ENCODE measurements at regions not wholly inside any gene's neighbourhood (a gene's known extent, or its start where the extent isn't known, plus 50 kb on each side); places are given as distances from the start of the nearest gene placed in this dataset.

DNA sequence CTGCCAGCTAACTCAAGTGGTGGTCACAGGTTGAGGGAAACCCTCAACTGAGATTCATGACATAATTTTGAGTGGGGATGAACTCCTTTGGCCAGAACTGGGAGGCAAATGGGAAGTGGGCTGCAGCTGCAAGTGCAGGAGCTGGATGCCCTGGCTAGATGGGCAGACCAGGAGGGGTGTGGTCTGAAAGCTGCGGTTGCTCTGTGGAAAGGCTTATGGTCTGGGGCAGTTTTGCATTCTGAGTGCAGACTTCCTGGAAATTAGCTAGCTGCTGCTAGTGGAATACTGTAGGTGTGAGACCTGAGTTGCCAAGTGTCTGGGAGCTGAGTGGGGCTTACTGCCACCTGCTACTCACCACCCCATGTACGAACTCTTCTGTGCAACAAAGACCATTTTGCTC lies 52.1 kb upstream of the NAP1L2 start:
- DNase-seq: no peak
- POLR2A ChIA-PET: no interaction called here
- CTCF ChIA-PET: no interaction called here
- Mint-ChIP-seq H3K4me3 (no peak overlapping the region), H3K9me3 (no peaks in the 10 kb centered on the region), H3K27me3 (no peaks in the 10 kb centered on the region), H3K27ac (no peak overlapping the region), H3K36me3 (ENCODE audit: low read depth) (no peaks in the 10 kb centered on the region), H3K4me1 (no peaks in the 10 kb centered on the region)
- ATAC-seq (ENCODE audit: low read depth): no peak
- intact Hi-C loops (cut with micrococcal nuclease): no loop called here
- TF ChIP-seq, protein P1, sequence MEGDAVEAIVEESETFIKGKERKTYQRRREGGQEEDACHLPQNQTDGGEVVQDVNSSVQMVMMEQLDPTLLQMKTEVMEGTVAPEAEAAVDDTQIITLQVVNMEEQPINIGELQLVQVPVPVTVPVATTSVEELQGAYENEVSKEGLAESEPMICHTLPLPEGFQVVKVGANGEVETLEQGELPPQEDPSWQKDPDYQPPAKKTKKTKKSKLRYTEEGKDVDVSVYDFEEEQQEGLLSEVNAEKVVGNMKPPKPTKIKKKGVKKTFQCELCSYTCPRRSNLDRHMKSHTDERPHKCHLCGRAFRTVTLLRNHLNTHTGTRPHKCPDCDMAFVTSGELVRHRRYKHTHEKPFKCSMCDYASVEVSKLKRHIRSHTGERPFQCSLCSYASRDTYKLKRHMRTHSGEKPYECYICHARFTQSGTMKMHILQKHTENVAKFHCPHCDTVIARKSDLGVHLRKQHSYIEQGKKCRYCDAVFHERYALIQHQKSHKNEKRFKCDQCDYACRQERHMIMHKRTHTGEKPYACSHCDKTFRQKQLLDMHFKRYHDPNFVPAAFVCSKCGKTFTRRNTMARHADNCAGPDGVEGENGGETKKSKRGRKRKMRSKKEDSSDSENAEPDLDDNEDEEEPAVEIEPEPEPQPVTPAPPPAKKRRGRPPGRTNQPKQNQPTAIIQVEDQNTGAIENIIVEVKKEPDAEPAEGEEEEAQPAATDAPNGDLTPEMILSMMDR (IDR thresholded peaks at IDR 0.05): no peak

Data from activated B cell treated with CpG ODN at 0.5 μM for 24 hours (primary cell).